ENCODE measurements at regions not wholly inside any gene's neighbourhood (a gene's known extent, or its start where the extent isn't known, plus 50 kb on each side); places are given as distances from the start of the nearest gene placed in this dataset.

DNA sequence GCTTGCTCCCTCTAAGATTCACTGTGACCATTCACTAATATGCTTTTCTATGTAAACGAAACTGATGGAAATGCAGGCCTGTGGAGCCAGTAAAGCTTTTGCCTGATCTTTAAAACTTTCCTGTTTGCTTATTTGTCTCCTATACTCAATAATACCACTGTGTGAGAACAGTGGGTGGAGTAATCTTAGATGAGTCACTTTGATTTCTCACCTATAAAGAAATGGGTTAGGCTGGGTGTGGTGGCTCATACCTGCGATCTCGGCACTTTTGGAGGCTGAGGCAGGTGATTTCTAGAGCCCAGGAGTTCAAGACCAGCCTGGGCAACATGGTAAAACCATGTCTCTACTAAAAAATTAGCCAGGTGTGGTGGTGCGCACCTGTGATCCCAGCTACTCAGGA lies 70.8 kb downstream of the RWDD3 start:
- Mint-ChIP-seq H3K27ac (ENCODE audit: unreplicated experiment) (no peak overlapping the region), H3K36me3 (ENCODE audit: low read depth, unreplicated experiment) (no peaks in the 10 kb centered on the region), H3K27me3 (ENCODE audit: low read depth, unreplicated experiment) (peaks cover 6% of the 10 kb centered on the region), H3K4me1 (ENCODE audit: low read depth, unreplicated experiment) (no peaks in the 10 kb centered on the region), H3K9me3 (ENCODE audit: unreplicated experiment) (no peaks in the 10 kb centered on the region), H3K4me3 (ENCODE audit: unreplicated experiment) (no peak overlapping the region)
- H3K4me3 ChIP-seq (ENCODE audit: insufficient read depth, low read depth, low read length) = no peak overlapping the region
- H2AFZ ChIP-seq (ENCODE audit: low read depth, low read length) = no peak overlapping the region
- no peaks in the 10 kb centered on the region for H3K4me1 ChIP-seq (ENCODE audit: insufficient read depth, low read length)
- TF ChIP-seq EZH2 (IDR thresholded peaks at IDR 0.05; ENCODE audit: insufficient read depth, low read length) = no peak
- no peaks in the 10 kb centered on the region for H3K79me2 ChIP-seq (ENCODE audit: insufficient read depth, low read length)
- no peak overlapping the region for H3K27ac ChIP-seq (ENCODE audit: low read depth, low read length)
- no peak overlapping the region for H3K4me2 ChIP-seq (ENCODE audit: low read length)
- H3K36me3 ChIP-seq (ENCODE audit: insufficient read depth, low read length) = no peaks in the 10 kb centered on the region
- H3K9ac ChIP-seq (ENCODE audit: low read length) = no peak overlapping the region
- peaks cover 6% of the 10 kb centered on the region for H3K27me3 ChIP-seq (ENCODE audit: insufficient read depth, low read length)
- no peak for FAIRE-seq
- no peaks in the 10 kb centered on the region for H4K20me1 ChIP-seq (ENCODE audit: insufficient read depth, low read length)
- no peak for DNase-seq (ENCODE audit: low read depth)
- no peaks in the 10 kb centered on the region for H3K9me3 ChIP-seq (ENCODE audit: insufficient read depth, low read depth, low read length)

DNA sequence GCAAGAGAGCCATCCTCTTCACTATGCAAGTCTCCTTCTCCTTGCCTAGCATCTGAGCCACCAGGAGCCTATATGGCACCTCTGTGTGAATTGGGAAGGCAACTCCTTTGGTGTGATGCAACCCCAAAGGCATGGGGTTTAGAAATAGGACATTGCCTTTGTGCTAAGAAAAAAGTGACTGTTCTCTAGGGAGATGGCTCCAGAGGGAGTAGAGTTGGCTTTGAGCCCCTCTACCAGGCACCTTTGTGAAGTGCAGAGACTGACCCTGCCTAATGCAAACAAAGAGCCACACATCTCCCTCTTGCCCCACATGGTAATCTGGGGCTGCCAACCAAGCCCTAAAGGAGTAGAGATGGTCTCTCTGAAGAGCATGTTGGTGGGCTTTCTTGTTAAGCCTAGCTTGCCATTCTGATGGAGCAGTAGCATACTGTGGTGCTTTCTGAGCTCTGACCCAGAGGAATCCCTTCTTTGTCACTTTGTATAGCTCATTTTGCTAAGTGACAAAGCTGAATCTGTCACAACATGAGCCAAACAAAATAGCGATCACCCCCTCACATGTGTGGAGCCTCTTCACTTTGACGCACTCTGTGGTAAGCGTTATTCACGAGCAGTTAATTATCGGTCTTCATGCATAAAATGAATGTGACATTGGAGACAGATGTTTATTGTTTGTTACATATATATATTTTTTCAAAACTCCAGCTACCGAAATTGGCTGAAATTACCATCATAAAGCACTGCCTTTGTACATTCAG lies 74.4 kb downstream of the RWDD3 start:
- no peak overlapping the region for H3K27ac Mint-ChIP-seq (ENCODE audit: unreplicated experiment)
- Histone ChIP-seq H3K9me3 (ENCODE audit: insufficient read depth, low read depth, low read length) (no peaks in the 10 kb centered on the region), H3K27me3 (ENCODE audit: insufficient read depth, low read length) (peaks cover 9% of the 10 kb centered on the region), H3K27ac (ENCODE audit: low read depth, low read length) (no peak overlapping the region), H3K4me2 (ENCODE audit: low read length) (no peak overlapping the region), H2AFZ (ENCODE audit: low read depth, low read length) (no peak overlapping the region), H3K4me1 (ENCODE audit: insufficient read depth, low read length) (no peaks in the 10 kb centered on the region), H3K9ac (ENCODE audit: low read length) (no peak overlapping the region), H4K20me1 (ENCODE audit: insufficient read depth, low read length) (no peaks in the 10 kb centered on the region), H3K36me3 (ENCODE audit: insufficient read depth, low read length) (no peaks in the 10 kb centered on the region), H3K4me3 (ENCODE audit: insufficient read depth, low read depth, low read length) (no peak overlapping the region), H3K79me2 (ENCODE audit: insufficient read depth, low read length) (no peaks in the 10 kb centered on the region)
- peaks cover 4% of the 10 kb centered on the region for H3K4me1 Mint-ChIP-seq (ENCODE audit: low read depth, unreplicated experiment)
- no peak for DNase-seq (ENCODE audit: low read depth)
- H3K4me3 Mint-ChIP-seq (ENCODE audit: unreplicated experiment) = no peak overlapping the region
- no peaks in the 10 kb centered on the region for H3K36me3 Mint-ChIP-seq (ENCODE audit: low read depth, unreplicated experiment)
- H3K9me3 Mint-ChIP-seq (ENCODE audit: unreplicated experiment) = no peaks in the 10 kb centered on the region
- FAIRE-seq = no peak
- H3K27me3 Mint-ChIP-seq (ENCODE audit: low read depth, unreplicated experiment) = peaks cover 6% of the 10 kb centered on the region
- TF ChIP-seq EZH2 (IDR thresholded peaks at IDR 0.05; ENCODE audit: insufficient read depth, low read length) = no peak
- TF ChIP-seq, protein P1, sequence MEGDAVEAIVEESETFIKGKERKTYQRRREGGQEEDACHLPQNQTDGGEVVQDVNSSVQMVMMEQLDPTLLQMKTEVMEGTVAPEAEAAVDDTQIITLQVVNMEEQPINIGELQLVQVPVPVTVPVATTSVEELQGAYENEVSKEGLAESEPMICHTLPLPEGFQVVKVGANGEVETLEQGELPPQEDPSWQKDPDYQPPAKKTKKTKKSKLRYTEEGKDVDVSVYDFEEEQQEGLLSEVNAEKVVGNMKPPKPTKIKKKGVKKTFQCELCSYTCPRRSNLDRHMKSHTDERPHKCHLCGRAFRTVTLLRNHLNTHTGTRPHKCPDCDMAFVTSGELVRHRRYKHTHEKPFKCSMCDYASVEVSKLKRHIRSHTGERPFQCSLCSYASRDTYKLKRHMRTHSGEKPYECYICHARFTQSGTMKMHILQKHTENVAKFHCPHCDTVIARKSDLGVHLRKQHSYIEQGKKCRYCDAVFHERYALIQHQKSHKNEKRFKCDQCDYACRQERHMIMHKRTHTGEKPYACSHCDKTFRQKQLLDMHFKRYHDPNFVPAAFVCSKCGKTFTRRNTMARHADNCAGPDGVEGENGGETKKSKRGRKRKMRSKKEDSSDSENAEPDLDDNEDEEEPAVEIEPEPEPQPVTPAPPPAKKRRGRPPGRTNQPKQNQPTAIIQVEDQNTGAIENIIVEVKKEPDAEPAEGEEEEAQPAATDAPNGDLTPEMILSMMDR (IDR thresholded peaks at IDR 0.05; ENCODE audit: insufficient read depth, low read depth, low read length) = no peak

DNA sequence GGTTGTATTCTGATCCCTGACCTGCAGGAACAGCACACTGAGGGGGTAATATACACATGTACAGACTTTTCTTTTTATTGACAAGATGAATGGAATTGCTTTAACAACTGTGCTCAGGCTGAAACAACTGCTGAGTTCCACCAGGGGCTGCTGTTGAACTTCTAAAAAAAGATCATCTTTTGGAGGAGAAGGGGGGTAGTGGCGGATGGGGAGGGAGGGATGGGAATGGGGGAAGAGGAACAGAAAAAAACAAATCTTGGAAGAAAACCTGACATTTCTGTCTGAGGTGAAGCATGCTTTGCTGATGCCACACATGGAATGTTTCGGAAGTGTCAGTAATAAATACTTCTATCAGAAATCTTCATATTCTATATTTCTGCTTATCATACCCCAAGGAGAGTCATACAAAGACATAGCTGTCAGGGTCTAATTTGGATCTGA lies 75.0 kb downstream of the RWDD3 start:
- no peaks in the 10 kb centered on the region for H3K9me3 ChIP-seq (ENCODE audit: insufficient read depth, low read depth, low read length)
- H3K4me2 ChIP-seq (ENCODE audit: low read length) = no peak overlapping the region
- Mint-ChIP-seq H3K4me3 (ENCODE audit: unreplicated experiment) (no peak overlapping the region), H3K36me3 (ENCODE audit: low read depth, unreplicated experiment) (no peaks in the 10 kb centered on the region), H3K4me1 (ENCODE audit: low read depth, unreplicated experiment) (peaks cover 4% of the 10 kb centered on the region), H3K27me3 (ENCODE audit: low read depth, unreplicated experiment) (peaks cover 4% of the 10 kb centered on the region), H3K9me3 (ENCODE audit: unreplicated experiment) (no peaks in the 10 kb centered on the region), H3K27ac (ENCODE audit: unreplicated experiment) (no peak overlapping the region)
- no peaks in the 10 kb centered on the region for H4K20me1 ChIP-seq (ENCODE audit: insufficient read depth, low read length)
- H3K27me3 ChIP-seq (ENCODE audit: insufficient read depth, low read length) = peaks cover 9% of the 10 kb centered on the region
- FAIRE-seq = no peak
- H3K79me2 ChIP-seq (ENCODE audit: insufficient read depth, low read length) = no peaks in the 10 kb centered on the region
- H3K27ac ChIP-seq (ENCODE audit: low read depth, low read length) = no peak overlapping the region
- H2AFZ ChIP-seq (ENCODE audit: low read depth, low read length) = no peak overlapping the region
- peak; percentile 12 for DNase-seq (ENCODE audit: low read depth)
- no peak overlapping the region for H3K4me3 ChIP-seq (ENCODE audit: insufficient read depth, low read depth, low read length)
- TF ChIP-seq, protein P1 (IDR thresholded peaks at IDR 0.05; ENCODE audit: insufficient read depth, low read depth, low read length) = peak; percentile 55
- TF ChIP-seq EZH2 (IDR thresholded peaks at IDR 0.05; ENCODE audit: insufficient read depth, low read length) = no peak
- H3K9ac ChIP-seq (ENCODE audit: low read length) = no peak overlapping the region
- no peaks in the 10 kb centered on the region for H3K36me3 ChIP-seq (ENCODE audit: insufficient read depth, low read length)
- no peaks in the 10 kb centered on the region for H3K4me1 ChIP-seq (ENCODE audit: insufficient read depth, low read length)

Measured in astrocyte (in vitro differentiated cells and primary cell).